ENCODE measurements at regions not wholly inside any gene's neighbourhood (a gene's known extent, or its start where the extent isn't known, plus 50 kb on each side); places are given as distances from the start of the nearest gene placed in this dataset.
"Not testable (repeated sequence)": the region's sequence is repeated elsewhere in the genome, so short reads cannot be mapped to it uniquely, and the experiment has no call there.

- H3K27ac Mint-ChIP-seq; ATAC-seq; CTCF ChIA-PET; DNase-seq; H3K9me3 Mint-ChIP-seq (ENCODE audit: low read depth); H3K4me1 Mint-ChIP-seq; H3K36me3 Mint-ChIP-seq; H3K4me3 Mint-ChIP-seq; H3K27me3 Mint-ChIP-seq: not testable (repeated sequence)
Measured at GRCh38 chr9:64130325-64130724, 1154.7 kb downstream of the FOXD4L5 start.

GRCh38 chr9:64128572-64128971 is 1156.4 kb downstream of the FOXD4L5 start:
- H3K27me3 Mint-ChIP-seq: no peaks in the 10 kb centered on the region
- no peaks in the 10 kb centered on the region for H3K36me3 Mint-ChIP-seq
- ATAC-seq: no peak
- no peak overlapping the region for H3K27ac Mint-ChIP-seq
- DNase-seq: no peak
- H3K4me1 Mint-ChIP-seq: no peaks in the 10 kb centered on the region
- H3K9me3 Mint-ChIP-seq (ENCODE audit: low read depth): no peaks in the 10 kb centered on the region
- CTCF ChIA-PET: no interaction called here
- H3K4me3 Mint-ChIP-seq: no peak overlapping the region

GRCh38 chr9:64121602-64122001 is 1163.4 kb downstream of the FOXD4L5 start:
- H3K27ac Mint-ChIP-seq; ATAC-seq; H3K4me1 Mint-ChIP-seq; H3K4me3 Mint-ChIP-seq; H3K27me3 Mint-ChIP-seq; H3K9me3 Mint-ChIP-seq (ENCODE audit: low read depth); H3K36me3 Mint-ChIP-seq; CTCF ChIA-PET; DNase-seq: not testable (repeated sequence)

- ATAC-seq; H3K27me3 Mint-ChIP-seq; CTCF ChIA-PET; H3K4me1 Mint-ChIP-seq; H3K4me3 Mint-ChIP-seq; H3K36me3 Mint-ChIP-seq; H3K9me3 Mint-ChIP-seq (ENCODE audit: low read depth); H3K27ac Mint-ChIP-seq; DNase-seq: not testable (repeated sequence)
Measured at GRCh38 chr9:64117329-64117728, 1167.7 kb downstream of the FOXD4L5 start.

GRCh38 chr9:64107867-64108266 is 1177.1 kb downstream of the FOXD4L5 start:
- H3K9me3 Mint-ChIP-seq (ENCODE audit: low read depth); H3K36me3 Mint-ChIP-seq; CTCF ChIA-PET; H3K4me3 Mint-ChIP-seq; ATAC-seq; H3K4me1 Mint-ChIP-seq; H3K27me3 Mint-ChIP-seq; H3K27ac Mint-ChIP-seq: not testable (repeated sequence)
- DNase-seq: peak; percentile 63

- H3K4me1 Mint-ChIP-seq; H3K27me3 Mint-ChIP-seq; CTCF ChIA-PET; H3K9me3 Mint-ChIP-seq (ENCODE audit: low read depth); DNase-seq; H3K36me3 Mint-ChIP-seq; ATAC-seq; H3K27ac Mint-ChIP-seq; H3K4me3 Mint-ChIP-seq: not testable (repeated sequence)
Measured at GRCh38 chr9:64107211-64107610, 1177.8 kb downstream of the FOXD4L5 start.

GRCh38 chr9:64105193-64105592 is 1179.8 kb downstream of the FOXD4L5 start:
- ATAC-seq; H3K4me3 Mint-ChIP-seq; CTCF ChIA-PET; H3K27ac Mint-ChIP-seq; DNase-seq; H3K9me3 Mint-ChIP-seq (ENCODE audit: low read depth); H3K27me3 Mint-ChIP-seq; H3K4me1 Mint-ChIP-seq; H3K36me3 Mint-ChIP-seq: not testable (repeated sequence)

GRCh38 chr9:64101504-64101903 is 1183.5 kb downstream of the FOXD4L5 start:
- H3K4me3 Mint-ChIP-seq; H3K27me3 Mint-ChIP-seq; H3K9me3 Mint-ChIP-seq (ENCODE audit: low read depth); CTCF ChIA-PET; H3K36me3 Mint-ChIP-seq; DNase-seq; H3K27ac Mint-ChIP-seq; ATAC-seq; H3K4me1 Mint-ChIP-seq: not testable (repeated sequence)

GRCh38 chr9:64100571-64101155 is 1184.3 kb downstream of the FOXD4L5 start:
- H3K9me3 Mint-ChIP-seq (ENCODE audit: low read depth); H3K36me3 Mint-ChIP-seq: not testable (repeated sequence)

GRCh38 chr9:64085998-64086397 is 1199.0 kb downstream of the FOXD4L5 start:
- H3K4me3 Mint-ChIP-seq; H3K27me3 Mint-ChIP-seq; H3K36me3 Mint-ChIP-seq; H3K27ac Mint-ChIP-seq; DNase-seq; CTCF ChIA-PET; H3K4me1 Mint-ChIP-seq; ATAC-seq; H3K9me3 Mint-ChIP-seq (ENCODE audit: low read depth): not testable (repeated sequence)

More at GRCh38 chr9:64100571-64101155, 1184.3 kb downstream of the FOXD4L5 start:
- ATAC-seq, H3K27ac Mint-ChIP-seq, H3K27me3 Mint-ChIP-seq, H3K4me1 Mint-ChIP-seq, DNase-seq, CTCF ChIA-PET, H3K4me3 Mint-ChIP-seq: not testable (repeated sequence)

GRCh38 chr9:64071358-64072253 is 1213.4 kb downstream of the FOXD4L5 start:
- H3K4me1 Mint-ChIP-seq; DNase-seq; H3K27ac Mint-ChIP-seq; CTCF ChIA-PET; H3K4me3 Mint-ChIP-seq; H3K27me3 Mint-ChIP-seq; H3K9me3 Mint-ChIP-seq (ENCODE audit: low read depth); ATAC-seq; H3K36me3 Mint-ChIP-seq: not testable (repeated sequence)

GRCh38 chr9:64070611-64071357 is 1214.2 kb downstream of the FOXD4L5 start:
- H3K36me3 Mint-ChIP-seq; H3K4me1 Mint-ChIP-seq; H3K27me3 Mint-ChIP-seq; CTCF ChIA-PET; H3K27ac Mint-ChIP-seq; H3K9me3 Mint-ChIP-seq (ENCODE audit: low read depth); DNase-seq; ATAC-seq; H3K4me3 Mint-ChIP-seq: not testable (repeated sequence)

- H3K27ac Mint-ChIP-seq; H3K4me1 Mint-ChIP-seq; H3K4me3 Mint-ChIP-seq; H3K9me3 Mint-ChIP-seq (ENCODE audit: low read depth); H3K27me3 Mint-ChIP-seq; H3K36me3 Mint-ChIP-seq; DNase-seq; CTCF ChIA-PET; ATAC-seq: not testable (repeated sequence)
Measured at GRCh38 chr9:64070083-64070482, 1214.9 kb downstream of the FOXD4L5 start.
